HL-60 (cell line): ENCODE measurements at regions not wholly inside any gene's neighbourhood (a gene's known extent, or its start where the extent isn't known, plus 50 kb on each side); places are given as distances from the start of the nearest gene placed in this dataset.

Source experiments
- CTCF ChIP-seq: IDR thresholded peaks from one replicate; pipeline ENCODE4 v1.5.1; 2011; ENCODE audit warnings: low read length, control low read depth, inconsistent platforms; ENCODE audit not compliant: insufficient read depth
- GABPA ChIP-seq: IDR thresholded peaks from 2 replicates; pipeline ENCODE4 v1.6.1; 2012; ENCODE audit warnings: low read depth
- POLR2AphosphoS5 ChIP-seq: IDR thresholded peaks from 2 replicates; pipeline ENCODE4 v1.6.1; 2012; ENCODE audit warnings: low read depth
- REST ChIP-seq: IDR thresholded peaks from 2 replicates; pipeline ENCODE4 v1.6.1; 2012; ENCODE audit warnings: low read depth; ENCODE audit not compliant: insufficient replicate concordance

- TF ChIP-seq POLR2AphosphoS5 = no peak
- TF ChIP-seq CTCF = no peak
- no peak for TF ChIP-seq REST
- TF ChIP-seq GABPA = no peak
Observed at GRCh38 chr1:58317086-58317485, 229.4 kb downstream of the OMA1 start.
